ENCODE measurements at regions not wholly inside any gene's neighbourhood (a gene's known extent, or its start where the extent isn't known, plus 50 kb on each side); places are given as distances from the start of the nearest gene placed in this dataset.

- TF ChIP-seq CTCF (IDR thresholded peaks at IDR 0.05) = no peak
- no peak for TF ChIP-seq POLR2A (IDR thresholded peaks at IDR 0.05)
- TF ChIP-seq POLR2AphosphoS5 (IDR thresholded peaks at IDR 0.05) = no peak
- no peak for TF ChIP-seq EP300 (IDR thresholded peaks at IDR 0.05)
These were observed 53.8 kb upstream of the KLF9 start for GRCh38 chr9:70468291-70468690.
